Uterus (tissue), 2 donors: ENCODE measurements at regions not wholly inside any gene's neighbourhood (a gene's known extent, or its start where the extent isn't known, plus 50 kb on each side); places are given as distances from the start of the nearest gene placed in this dataset.

Experiments used
- POLR2A ChIP-seq, 2 donors: fragments of 450-650 bp; IDR thresholded peaks; one replicate each; pipeline ENCODE4 v1.6.1; 2016; ENCODE audit warnings: antibody characterized with exemption in 2 of 2, mild to moderate bottlenecking in 1 of 2, moderate library complexity in 1 of 2
- TF ChIP-seq, protein P1 (sequence below), 4 experiments: fragments of 200-600 bp in 2 of 4; fragments of 450-650 bp in 2 of 4; sonication (generic) in 2 of 4; IDR thresholded peaks; one replicate each; pipeline ENCODE4 v1.5.1; 2016 to 2019; ENCODE audit warnings: antibody characterized with exemption in 4 of 4, mild to moderate bottlenecking in 2 of 4, moderate library complexity in 1 of 4

DNA sequence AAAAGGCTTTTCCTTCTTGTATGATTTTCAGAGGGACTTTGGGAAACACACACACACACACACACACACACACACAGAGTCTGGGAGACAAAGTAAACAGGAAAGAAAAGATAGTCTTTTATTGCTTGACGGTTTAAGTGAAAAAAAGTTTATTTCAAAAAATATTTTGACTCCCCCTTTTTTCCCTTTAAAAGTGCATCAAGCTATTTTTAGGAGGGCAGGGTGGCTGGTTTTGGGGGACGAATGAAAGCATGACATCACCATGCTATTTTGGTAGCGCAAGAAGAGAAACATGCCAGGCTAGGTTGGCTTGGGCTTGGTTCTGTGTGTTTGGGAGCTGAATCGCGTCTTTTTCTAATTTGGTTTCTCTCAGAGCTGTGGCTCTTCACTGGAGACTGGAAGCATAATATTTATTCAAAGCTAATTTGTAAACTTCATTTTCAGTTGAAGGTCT lies 129.2 kb downstream of the BAMBI start:
- TF ChIP-seq, protein P1, sequence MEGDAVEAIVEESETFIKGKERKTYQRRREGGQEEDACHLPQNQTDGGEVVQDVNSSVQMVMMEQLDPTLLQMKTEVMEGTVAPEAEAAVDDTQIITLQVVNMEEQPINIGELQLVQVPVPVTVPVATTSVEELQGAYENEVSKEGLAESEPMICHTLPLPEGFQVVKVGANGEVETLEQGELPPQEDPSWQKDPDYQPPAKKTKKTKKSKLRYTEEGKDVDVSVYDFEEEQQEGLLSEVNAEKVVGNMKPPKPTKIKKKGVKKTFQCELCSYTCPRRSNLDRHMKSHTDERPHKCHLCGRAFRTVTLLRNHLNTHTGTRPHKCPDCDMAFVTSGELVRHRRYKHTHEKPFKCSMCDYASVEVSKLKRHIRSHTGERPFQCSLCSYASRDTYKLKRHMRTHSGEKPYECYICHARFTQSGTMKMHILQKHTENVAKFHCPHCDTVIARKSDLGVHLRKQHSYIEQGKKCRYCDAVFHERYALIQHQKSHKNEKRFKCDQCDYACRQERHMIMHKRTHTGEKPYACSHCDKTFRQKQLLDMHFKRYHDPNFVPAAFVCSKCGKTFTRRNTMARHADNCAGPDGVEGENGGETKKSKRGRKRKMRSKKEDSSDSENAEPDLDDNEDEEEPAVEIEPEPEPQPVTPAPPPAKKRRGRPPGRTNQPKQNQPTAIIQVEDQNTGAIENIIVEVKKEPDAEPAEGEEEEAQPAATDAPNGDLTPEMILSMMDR (IDR thresholded peaks at IDR 0.05): no peak
- TF ChIP-seq POLR2A (IDR thresholded peaks at IDR 0.05): peak in 1 of 2 donors; percentile 13
